ENCODE measurements at regions not wholly inside any gene's neighbourhood (a gene's known extent, or its start where the extent isn't known, plus 50 kb on each side); places are given as distances from the start of the nearest gene placed in this dataset.

DNA sequence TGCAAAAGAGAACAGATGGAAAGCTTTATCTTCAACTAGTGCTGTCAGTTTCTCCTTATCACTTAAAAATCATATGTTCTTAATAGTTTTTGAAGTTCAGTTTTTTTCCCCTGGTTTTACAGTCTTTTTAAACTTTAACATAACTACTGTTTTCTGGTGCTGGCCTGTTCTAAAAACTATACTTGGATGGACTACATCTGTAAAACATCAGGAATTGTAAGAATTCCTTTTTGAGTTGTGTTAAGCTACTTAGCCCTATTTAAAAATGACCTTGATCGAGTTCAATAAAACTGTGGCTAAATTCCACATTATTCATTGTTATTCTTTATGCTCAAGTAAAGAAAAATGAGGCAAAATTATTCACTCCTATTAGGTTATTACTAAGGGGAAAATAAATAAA, 397.7 kb downstream of the NUP35 start:
- no peak for TF ChIP-seq POLR2AphosphoS5 (IDR thresholded peaks at IDR 0.05; ENCODE audit: low read depth)
- no peak for TF ChIP-seq EZH2 (IDR thresholded peaks at IDR 0.05; ENCODE audit: low read depth, unreplicated experiment)
- TF ChIP-seq JUNB (IDR thresholded peaks at IDR 0.05; ENCODE audit: unreplicated experiment) = no peak
- TF ChIP-seq, protein P1, sequence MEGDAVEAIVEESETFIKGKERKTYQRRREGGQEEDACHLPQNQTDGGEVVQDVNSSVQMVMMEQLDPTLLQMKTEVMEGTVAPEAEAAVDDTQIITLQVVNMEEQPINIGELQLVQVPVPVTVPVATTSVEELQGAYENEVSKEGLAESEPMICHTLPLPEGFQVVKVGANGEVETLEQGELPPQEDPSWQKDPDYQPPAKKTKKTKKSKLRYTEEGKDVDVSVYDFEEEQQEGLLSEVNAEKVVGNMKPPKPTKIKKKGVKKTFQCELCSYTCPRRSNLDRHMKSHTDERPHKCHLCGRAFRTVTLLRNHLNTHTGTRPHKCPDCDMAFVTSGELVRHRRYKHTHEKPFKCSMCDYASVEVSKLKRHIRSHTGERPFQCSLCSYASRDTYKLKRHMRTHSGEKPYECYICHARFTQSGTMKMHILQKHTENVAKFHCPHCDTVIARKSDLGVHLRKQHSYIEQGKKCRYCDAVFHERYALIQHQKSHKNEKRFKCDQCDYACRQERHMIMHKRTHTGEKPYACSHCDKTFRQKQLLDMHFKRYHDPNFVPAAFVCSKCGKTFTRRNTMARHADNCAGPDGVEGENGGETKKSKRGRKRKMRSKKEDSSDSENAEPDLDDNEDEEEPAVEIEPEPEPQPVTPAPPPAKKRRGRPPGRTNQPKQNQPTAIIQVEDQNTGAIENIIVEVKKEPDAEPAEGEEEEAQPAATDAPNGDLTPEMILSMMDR (conservative IDR thresholded peaks at IDR 0.05; ENCODE audit: low read depth in 2 of 2) = no peak
- TF ChIP-seq ETS1 (IDR thresholded peaks at IDR 0.05) = no peak
- TF ChIP-seq REST (IDR thresholded peaks at IDR 0.05; ENCODE audit: unreplicated experiment) = no peak
- no peak for TF ChIP-seq CREB1 (CRISPR knock-in tag; IDR thresholded peaks at IDR 0.05; ENCODE audit: low read depth)
- TF ChIP-seq STAT1 (IDR thresholded peaks at IDR 0.05; ENCODE audit: unreplicated experiment) = no peak
- TF ChIP-seq ZNF331 (CRISPR knock-in tag; IDR thresholded peaks at IDR 0.05; ENCODE audit: low read depth) = no peak
- no peak for TF ChIP-seq EZH2phosphoT487 (IDR thresholded peaks at IDR 0.05; ENCODE audit: unreplicated experiment)
- no peak for TF ChIP-seq ZNF114 (CRISPR knock-in tag; IDR thresholded peaks at IDR 0.05)

All from GM23338 (cell line).